Activated naive CD8-positive, alpha-beta T cell treated with anti-CD3 and anti-CD28 coated beads, Interleukin-2, amount 50 U/mL, for 24 hours (primary cell): ENCODE measurements at regions not wholly inside any gene's neighbourhood (a gene's known extent, or its start where the extent isn't known, plus 50 kb on each side); places are given as distances from the start of the nearest gene placed in this dataset.

Experiments
- ATAC-seq: fragments of 150-1000 bp; cut with Tn5 transposase; one replicate; pipeline ENCODE4 v1.10.0; 2021
- DNase-seq: peaks from one replicate; pipeline ENCODE4 v3.0.0; 2021
- H3K27ac Mint-ChIP-seq: one replicate; pipeline ENCODE4 v1.8.0; 2021; ENCODE audit warnings: mild to moderate bottlenecking, mixed read lengths
- H3K27me3 Mint-ChIP-seq: one replicate; pipeline ENCODE4 v1.8.0; 2021; ENCODE audit warnings: mixed read lengths
- H3K36me3 Mint-ChIP-seq: one replicate; pipeline ENCODE4 v1.8.0; 2021; ENCODE audit warnings: low read depth, mixed read lengths
- H3K4me1 Mint-ChIP-seq: one replicate; pipeline ENCODE4 v1.8.0; 2021; ENCODE audit warnings: mixed read lengths
- H3K4me3 Mint-ChIP-seq: one replicate; pipeline ENCODE4 v1.8.0; 2021; ENCODE audit warnings: mild to moderate bottlenecking, moderate library complexity, mixed read lengths
- H3K9me3 Mint-ChIP-seq: one replicate; pipeline ENCODE4 v1.8.0; 2021; ENCODE audit warnings: mixed read lengths

GRCh38 chr1:14470802-14471201, 127.7 kb upstream of the KAZN start:
- no peak overlapping the region for H3K27ac Mint-ChIP-seq

GRCh38 chr1:14474856-14475255, 123.6 kb upstream of the KAZN start:
- DNase-seq (no peak), ATAC-seq (no peak)
- Mint-ChIP-seq H3K36me3 (no peaks in the 10 kb centered on the region), H3K4me1 (no peaks in the 10 kb centered on the region), H3K4me3 (no peak overlapping the region), H3K27ac (no peak overlapping the region), H3K27me3 (peaks cover 4% of the 10 kb centered on the region), H3K9me3 (peaks cover 10% of the 10 kb centered on the region)

More at GRCh38 chr1:14470802-14471201, 127.7 kb upstream of the KAZN start:
- no peak overlapping the region for H3K4me3 Mint-ChIP-seq
- no peaks in the 10 kb centered on the region for H3K36me3 Mint-ChIP-seq
- H3K27me3 Mint-ChIP-seq, result peaks cover 4% of the 10 kb centered on the region
- DNase-seq (no peak), ATAC-seq (no peak)
- peaks cover 10% of the 10 kb centered on the region for H3K9me3 Mint-ChIP-seq
- H3K4me1 Mint-ChIP-seq, result no peaks in the 10 kb centered on the region

- DNase-seq, result no peak
- H3K4me3 Mint-ChIP-seq, result no peak overlapping the region
- H3K9me3 Mint-ChIP-seq, result peaks cover 10% of the 10 kb centered on the region
Measured at GRCh38 chr1:14476170-14476955, 122.1 kb upstream of the KAZN start.

DNA sequence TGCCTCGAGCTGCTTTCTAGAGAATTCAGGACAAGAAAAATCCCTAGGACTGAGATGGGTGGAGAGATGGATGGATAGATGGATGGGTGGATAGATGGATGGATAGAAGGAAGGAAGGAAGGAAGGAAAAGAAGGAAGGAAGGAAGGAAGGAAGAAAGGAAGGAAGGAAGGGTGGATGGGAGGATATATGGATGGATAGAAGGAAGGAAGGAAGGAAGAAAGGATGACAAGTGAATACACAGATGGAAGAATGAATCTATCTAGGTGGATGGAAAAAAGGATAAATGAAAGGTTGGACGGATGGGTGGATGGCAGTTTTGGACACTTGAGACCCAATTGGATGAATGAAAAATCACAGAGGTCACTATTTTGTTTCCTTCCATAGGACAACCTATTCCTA, 120.4 kb upstream of the KAZN start:
- no peaks in the 10 kb centered on the region for H3K36me3 Mint-ChIP-seq
- no peaks in the 10 kb centered on the region for H3K4me1 Mint-ChIP-seq
- H3K9me3 Mint-ChIP-seq, result peaks cover 10% of the 10 kb centered on the region
- no peak overlapping the region for H3K27ac Mint-ChIP-seq
- no peak overlapping the region for H3K4me3 Mint-ChIP-seq
- peaks cover 2% of the 10 kb centered on the region for H3K27me3 Mint-ChIP-seq
- no peak for ATAC-seq
- no peak for DNase-seq

More at GRCh38 chr1:14476170-14476955, 122.1 kb upstream of the KAZN start:
- no peak overlapping the region for H3K27ac Mint-ChIP-seq
- no peaks in the 10 kb centered on the region for H3K4me1 Mint-ChIP-seq
- H3K36me3 Mint-ChIP-seq, result no peaks in the 10 kb centered on the region
- peaks cover 4% of the 10 kb centered on the region for H3K27me3 Mint-ChIP-seq
- ATAC-seq, result no peak

- H3K9me3 Mint-ChIP-seq, result peaks cover 1% of the 10 kb centered on the region
Measured at GRCh38 chr1:14479865-14480264, 118.6 kb upstream of the KAZN start.

GRCh38 chr1:14482784-14483450, 115.6 kb upstream of the KAZN start:
- DNase-seq (no peak), ATAC-seq (no peak)
- Mint-ChIP-seq H3K27me3 (peaks cover 5% of the 10 kb centered on the region), H3K27ac (no peak overlapping the region), H3K4me3 (no peak overlapping the region), H3K9me3 (no peaks in the 10 kb centered on the region), H3K36me3 (no peaks in the 10 kb centered on the region), H3K4me1 (no peaks in the 10 kb centered on the region)

More at GRCh38 chr1:14479865-14480264, 118.6 kb upstream of the KAZN start:
- Mint-ChIP-seq H3K4me1 (no peaks in the 10 kb centered on the region), H3K27ac (no peak overlapping the region), H3K4me3 (no peak overlapping the region), H3K27me3 (peaks cover under 1% of the 10 kb centered on the region), H3K36me3 (no peaks in the 10 kb centered on the region)
- ATAC-seq, result no peak
- DNase-seq, result no peak

DNA sequence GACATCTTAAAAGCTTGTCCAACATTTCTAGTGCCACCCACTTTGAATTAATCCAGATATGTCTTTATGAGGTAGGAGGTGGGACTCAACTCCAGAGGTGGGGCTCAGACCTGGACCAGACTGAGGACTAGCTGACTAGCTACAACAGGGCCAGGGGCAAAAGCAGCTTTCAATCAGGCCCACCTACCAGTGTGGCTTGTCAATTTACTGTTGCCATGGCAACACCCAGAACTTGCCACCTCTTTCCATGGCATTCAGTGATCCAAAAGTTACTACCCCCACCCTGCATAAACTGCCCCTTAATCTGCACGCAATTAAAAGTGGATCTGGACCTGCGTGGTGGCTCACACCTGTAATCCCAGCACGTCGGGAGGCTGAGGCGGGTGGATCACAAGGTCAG, 113.2 kb upstream of the KAZN start:
- DNase-seq, result no peak
- Mint-ChIP-seq H3K36me3 (no peaks in the 10 kb centered on the region), H3K9me3 (no peaks in the 10 kb centered on the region), H3K27me3 (peaks cover 7% of the 10 kb centered on the region), H3K4me3 (no peak overlapping the region), H3K27ac (no peak overlapping the region), H3K4me1 (no peaks in the 10 kb centered on the region)
- no peak for ATAC-seq

- DNase-seq, result no peak
- ATAC-seq, result no peak
- no peak overlapping the region for H3K27ac Mint-ChIP-seq
Measured at GRCh38 chr1:14486401-14487201, 111.9 kb upstream of the KAZN start.

GRCh38 chr1:14487671-14488070, 110.8 kb upstream of the KAZN start:
- Mint-ChIP-seq H3K36me3 (no peaks in the 10 kb centered on the region), H3K27me3 (peaks cover 7% of the 10 kb centered on the region), H3K9me3 (no peaks in the 10 kb centered on the region), H3K27ac (no peak overlapping the region), H3K4me1 (no peaks in the 10 kb centered on the region), H3K4me3 (no peak overlapping the region)
- DNase-seq (no peak), ATAC-seq (no peak)

More at GRCh38 chr1:14486401-14487201, 111.9 kb upstream of the KAZN start:
- H3K9me3 Mint-ChIP-seq, result no peaks in the 10 kb centered on the region
- no peak overlapping the region for H3K4me3 Mint-ChIP-seq
- no peaks in the 10 kb centered on the region for H3K4me1 Mint-ChIP-seq
- peaks cover 7% of the 10 kb centered on the region for H3K27me3 Mint-ChIP-seq
- no peaks in the 10 kb centered on the region for H3K36me3 Mint-ChIP-seq

DNA sequence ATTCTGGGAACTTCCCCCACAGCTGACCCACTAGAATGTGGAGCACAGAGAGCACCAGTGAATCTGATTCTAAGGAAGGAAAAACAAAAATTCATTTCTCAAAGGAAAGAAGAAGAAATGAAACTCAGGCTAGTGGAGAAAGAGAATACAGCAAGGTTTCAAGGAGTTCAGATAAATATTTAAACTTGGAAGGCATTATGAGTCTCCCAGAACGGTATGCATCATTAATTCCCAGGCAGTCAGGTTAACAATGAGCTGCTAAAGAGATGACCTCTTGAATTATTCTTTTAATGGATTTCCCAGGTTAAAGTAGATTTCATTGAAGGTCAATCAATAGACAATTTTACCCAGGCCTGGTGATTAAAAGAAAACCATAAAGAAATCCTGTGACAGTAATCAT, 103.6 kb upstream of the KAZN start:
- no peak overlapping the region for H3K4me3 Mint-ChIP-seq
- H3K27ac Mint-ChIP-seq, result no peak overlapping the region
- DNase-seq (no peak), ATAC-seq (no peak)
- no peaks in the 10 kb centered on the region for H3K4me1 Mint-ChIP-seq
- no peaks in the 10 kb centered on the region for H3K9me3 Mint-ChIP-seq
- H3K36me3 Mint-ChIP-seq, result no peaks in the 10 kb centered on the region
- peaks cover 22% of the 10 kb centered on the region for H3K27me3 Mint-ChIP-seq

GRCh38 chr1:14495381-14495780, 103.1 kb upstream of the KAZN start:
- no peak for DNase-seq
- Mint-ChIP-seq H3K27me3 (peaks cover 20% of the 10 kb centered on the region), H3K4me1 (no peaks in the 10 kb centered on the region), H3K9me3 (no peaks in the 10 kb centered on the region), H3K27ac (no peak overlapping the region), H3K4me3 (no peak overlapping the region), H3K36me3 (no peaks in the 10 kb centered on the region)
- no peak for ATAC-seq

DNA sequence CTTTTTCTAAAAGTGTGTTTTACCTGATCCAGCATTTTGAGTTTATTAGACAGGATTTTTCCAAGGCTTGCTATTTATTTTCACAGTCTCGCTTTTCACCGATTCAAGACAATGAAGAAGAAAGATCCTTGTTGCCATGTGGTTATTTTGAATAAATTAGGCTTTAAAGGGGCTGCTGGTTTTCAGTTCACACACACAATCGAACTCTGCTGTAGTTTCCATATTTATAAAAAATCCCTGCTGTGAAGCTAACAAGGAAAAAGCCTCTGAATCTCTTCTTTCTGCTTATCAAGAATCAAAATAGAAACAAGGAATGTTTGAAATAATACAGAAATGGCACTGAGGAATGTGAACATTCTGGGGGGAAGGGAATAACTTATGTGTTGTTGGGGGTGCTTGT, 102.5 kb upstream of the KAZN start:
- no peak for ATAC-seq
- no peak overlapping the region for H3K4me3 Mint-ChIP-seq
- H3K9me3 Mint-ChIP-seq, result no peaks in the 10 kb centered on the region
- no peak overlapping the region for H3K27ac Mint-ChIP-seq
- no peaks in the 10 kb centered on the region for H3K4me1 Mint-ChIP-seq
- H3K27me3 Mint-ChIP-seq, result peaks cover 20% of the 10 kb centered on the region
- DNase-seq, result no peak
- H3K36me3 Mint-ChIP-seq, result no peaks in the 10 kb centered on the region

- DNase-seq, result no peak
- no peaks in the 10 kb centered on the region for H3K4me1 Mint-ChIP-seq
- no peaks in the 10 kb centered on the region for H3K9me3 Mint-ChIP-seq
- peaks cover 25% of the 10 kb centered on the region for H3K27me3 Mint-ChIP-seq
- no peak overlapping the region for H3K27ac Mint-ChIP-seq
- no peaks in the 10 kb centered on the region for H3K36me3 Mint-ChIP-seq
- no peak overlapping the region for H3K4me3 Mint-ChIP-seq
- ATAC-seq, result no peak
Measured at GRCh38 chr1:14498839-14499238, 99.6 kb upstream of the KAZN start.

DNA sequence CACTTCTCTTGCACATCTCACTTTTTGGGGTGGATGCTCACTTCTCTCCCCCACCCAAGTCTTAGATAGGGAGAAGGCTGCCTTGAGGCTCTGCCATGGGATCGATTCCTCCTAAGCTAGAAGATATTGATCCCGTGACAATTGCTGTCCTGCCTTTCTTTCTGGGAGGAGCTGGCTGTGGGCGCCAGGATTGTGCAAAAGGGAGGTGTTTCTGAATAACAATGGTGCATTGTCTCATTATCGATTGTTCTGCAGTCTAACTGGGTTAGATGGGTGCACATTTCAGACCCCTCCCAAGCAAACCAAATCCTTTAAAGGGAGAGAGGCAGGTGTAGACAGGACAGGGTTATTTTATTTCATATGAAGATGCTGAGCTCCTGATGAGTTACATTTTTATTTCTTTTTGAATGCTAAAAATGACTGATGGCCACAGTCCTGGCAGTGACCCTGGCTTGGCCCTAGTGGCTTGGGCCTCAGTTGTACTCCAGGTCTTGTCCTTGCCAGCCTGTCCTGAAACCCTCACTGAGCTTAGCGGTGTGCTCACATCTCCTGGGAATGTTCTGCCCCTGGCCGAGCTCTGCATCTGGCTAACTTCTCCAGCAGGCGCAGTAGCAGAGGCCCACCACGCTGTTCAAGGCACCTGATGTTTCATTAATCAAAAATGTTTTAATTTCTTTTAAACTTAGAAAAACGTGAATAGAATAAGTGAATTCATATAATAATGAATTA, 99.0 kb upstream of the KAZN start:
- Mint-ChIP-seq H3K9me3 (no peaks in the 10 kb centered on the region), H3K27me3 (peaks cover 20% of the 10 kb centered on the region), H3K4me3 (no peak overlapping the region), H3K27ac (no peak overlapping the region), H3K4me1 (no peaks in the 10 kb centered on the region), H3K36me3 (no peaks in the 10 kb centered on the region)
- DNase-seq (no peak), ATAC-seq (no peak)
